ENCODE measurements at regions not wholly inside any gene's neighbourhood (a gene's known extent, or its start where the extent isn't known, plus 50 kb on each side); places are given as distances from the start of the nearest gene placed in this dataset.
"Not testable (repeated sequence)": the region's sequence is repeated elsewhere in the genome, so short reads cannot be mapped to it uniquely, and the experiment has no call there.

GRCh38 chr7:135872861-135873260, 104.3 kb downstream of the MTPN start:
- DNase-seq (ENCODE audit: low spot score), result not testable (repeated sequence)

DNA sequence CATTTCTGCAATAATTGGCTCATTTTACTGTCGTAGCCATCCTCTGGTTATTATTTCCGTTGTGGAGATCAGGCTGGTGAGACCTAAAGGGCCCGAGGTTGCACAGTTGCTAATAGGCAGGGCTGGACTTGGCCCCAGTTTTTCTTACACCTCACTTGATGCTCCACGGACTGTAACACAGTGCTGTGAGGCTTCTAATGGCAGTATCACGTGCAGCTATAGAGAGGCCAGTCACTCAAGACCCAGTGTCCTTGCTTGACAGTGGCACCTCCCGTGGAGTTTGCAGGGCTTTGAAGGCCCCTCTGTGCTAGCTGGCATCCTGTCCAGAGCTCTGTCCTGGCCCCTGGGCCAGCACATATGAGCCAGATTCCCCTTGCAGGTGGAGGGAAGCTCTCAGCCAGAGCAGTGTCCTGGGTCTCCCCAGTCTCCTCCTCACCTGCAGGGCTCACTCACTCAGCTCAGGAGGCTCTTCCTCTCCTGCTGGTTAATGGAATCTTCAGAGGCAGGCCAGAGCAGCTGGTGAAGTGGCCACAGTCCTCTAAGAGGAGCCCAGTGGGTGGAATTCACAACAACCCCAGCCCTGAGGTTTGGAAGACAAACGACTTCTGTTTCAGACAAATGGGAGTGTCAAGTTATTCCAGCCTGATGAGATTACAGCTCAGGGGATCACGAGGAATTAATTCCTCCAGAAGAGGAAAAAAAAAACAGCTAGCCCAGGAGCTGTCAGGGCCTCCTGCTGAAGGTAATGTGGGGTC, 114.2 kb upstream of the FAM180A start:
- no peak for DNase-seq (ENCODE audit: low spot score)

DNA sequence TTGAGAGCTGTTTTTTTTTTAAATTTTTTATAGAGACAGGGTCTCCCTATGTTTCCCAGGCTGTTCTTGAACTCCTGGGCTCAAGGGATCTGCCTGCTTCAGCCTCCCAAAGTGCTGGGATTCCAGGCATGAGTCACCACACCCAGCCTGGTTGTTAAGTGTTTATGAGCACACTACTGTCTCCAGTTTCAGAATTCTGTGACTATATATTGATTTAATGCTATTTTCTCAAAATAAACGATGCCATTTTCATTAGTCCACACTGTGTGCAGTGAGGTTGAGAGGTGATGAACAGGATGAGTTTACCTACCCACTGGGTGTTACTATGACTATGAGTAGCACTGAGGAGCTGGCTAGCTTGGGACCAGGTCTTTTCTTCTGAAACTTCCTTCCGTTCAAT, 110.9 kb upstream of the FAM180A start:
- no peak for DNase-seq (ENCODE audit: low spot score)

- no peak for DNase-seq (ENCODE audit: low spot score)
Observed at GRCh38 chr7:135858851-135859250, 110.2 kb upstream of the FAM180A start.

DNA sequence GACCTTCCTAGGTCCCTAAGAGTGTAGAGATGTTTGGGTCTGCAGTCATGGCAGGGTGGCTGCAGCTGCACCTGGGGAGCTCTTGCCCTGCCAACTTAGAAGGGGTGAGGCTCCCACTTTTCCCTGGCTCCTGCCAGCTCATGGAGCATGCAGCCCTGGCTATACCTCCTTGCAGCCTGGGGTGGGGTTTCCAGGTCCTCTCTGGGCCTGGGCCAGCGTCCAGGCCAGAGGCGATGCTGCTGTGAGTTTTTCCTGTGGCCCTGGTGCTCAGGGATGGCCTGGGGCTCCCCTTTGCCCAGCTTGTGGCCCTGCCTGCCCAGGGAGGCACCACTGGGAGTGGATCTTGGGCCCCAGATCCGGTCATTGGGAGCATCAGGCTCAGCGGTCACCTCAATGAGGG, 109.8 kb upstream of the FAM180A start:
- no peak for DNase-seq (ENCODE audit: low spot score)

- no peak for DNase-seq (ENCODE audit: low spot score)
Observed at GRCh38 chr7:135857519-135858274, 109.1 kb upstream of the FAM180A start.

DNA sequence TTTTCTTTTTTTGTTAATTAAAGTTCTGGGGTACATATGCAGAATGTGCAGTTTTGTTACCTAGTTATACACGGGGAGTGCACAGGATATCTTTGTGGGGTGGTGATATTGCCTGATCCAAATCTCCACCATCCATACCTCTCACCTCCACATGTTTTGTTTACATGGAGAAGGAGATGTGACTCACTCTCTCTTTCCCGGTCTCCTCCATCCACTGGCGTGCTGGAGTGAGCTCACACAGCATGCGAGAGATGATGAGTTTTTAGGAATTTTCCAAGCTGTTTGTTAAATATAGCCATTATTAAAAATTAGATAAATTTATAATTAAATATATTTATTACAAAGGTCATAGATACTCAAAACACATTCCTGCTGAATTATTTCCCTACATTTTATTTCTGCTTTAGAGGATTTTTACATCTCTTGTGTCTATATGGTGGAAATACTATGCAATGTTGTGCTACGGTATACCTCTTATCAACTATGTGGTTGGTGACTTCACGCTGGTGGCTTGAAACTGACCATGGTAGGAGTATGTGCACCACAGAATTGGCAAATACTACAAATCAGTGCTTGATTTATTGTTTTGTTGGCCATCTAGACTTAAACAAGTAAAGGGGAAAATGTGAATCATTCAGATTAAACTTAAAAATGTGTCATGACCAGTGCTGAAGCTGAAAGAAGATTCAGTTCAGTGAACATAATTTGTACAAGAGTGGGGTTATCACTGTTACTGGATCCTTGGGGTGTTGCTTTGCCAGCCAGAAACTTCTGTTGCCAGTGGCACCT, 107.9 kb upstream of the FAM180A start:
- no peak for DNase-seq (ENCODE audit: low spot score)

GRCh38 chr7:135855846-135856245, 107.2 kb upstream of the FAM180A start:
- DNase-seq (ENCODE audit: low spot score), result no peak

DNA sequence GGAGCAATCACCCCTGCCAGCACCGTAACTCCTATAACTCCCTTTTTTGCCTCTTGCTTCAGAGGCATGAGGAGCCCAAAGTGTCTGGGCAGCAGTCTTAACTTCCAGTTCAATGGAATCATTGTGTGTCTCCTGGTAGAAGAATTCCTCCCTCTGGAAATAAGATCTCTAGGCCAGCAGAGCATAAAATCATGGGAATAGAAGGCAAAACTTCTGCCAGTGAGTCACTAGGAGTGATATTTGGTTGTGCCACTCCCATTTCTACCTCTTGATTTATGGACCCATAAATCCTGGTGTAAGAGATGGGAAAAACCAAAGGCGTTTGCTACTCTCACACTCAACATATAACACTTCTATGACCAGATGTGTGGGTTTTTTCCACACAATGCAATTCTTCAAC, 104.9 kb upstream of the FAM180A start:
- DNase-seq (ENCODE audit: low spot score), result no peak

DNA sequence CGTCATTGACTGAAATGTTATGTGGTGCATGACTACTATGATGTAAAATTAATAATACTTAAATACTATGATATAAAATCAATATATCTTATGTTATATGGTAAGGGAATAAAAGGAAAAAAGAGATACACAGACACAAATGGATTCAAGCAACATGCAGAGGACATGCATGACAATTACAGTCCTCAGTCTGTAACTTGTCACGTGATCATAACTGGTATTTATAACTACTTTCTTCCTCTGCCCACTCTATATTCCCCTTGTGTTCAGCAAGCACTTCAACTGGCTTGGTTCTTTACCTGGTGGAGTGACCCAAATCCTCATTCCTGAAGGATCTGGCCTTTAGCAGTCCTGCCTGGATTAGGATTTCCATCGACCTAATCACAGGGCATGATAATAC, 104.4 kb upstream of the FAM180A start:
- no peak for DNase-seq (ENCODE audit: low spot score)

DNA sequence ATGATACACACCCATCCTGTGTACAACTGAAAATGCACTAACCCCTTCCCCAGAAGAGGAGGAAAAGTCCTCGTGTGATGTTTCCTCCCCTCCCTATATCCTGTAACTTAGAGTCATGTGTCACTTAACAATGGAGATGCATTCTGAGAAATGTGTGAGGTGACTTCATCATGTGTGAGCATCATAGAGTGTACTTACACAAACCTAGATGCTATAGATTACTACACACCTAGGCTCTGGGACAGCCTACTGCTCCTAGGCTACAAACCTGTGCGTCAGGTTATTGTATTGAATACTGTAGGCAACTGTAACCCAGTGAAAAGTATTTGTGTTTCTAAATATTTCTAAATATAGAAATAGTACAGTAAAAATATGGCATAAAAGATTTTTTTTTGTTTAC, 98.6 kb upstream of the FAM180A start:
- no peak for DNase-seq (ENCODE audit: low spot score)

DNA sequence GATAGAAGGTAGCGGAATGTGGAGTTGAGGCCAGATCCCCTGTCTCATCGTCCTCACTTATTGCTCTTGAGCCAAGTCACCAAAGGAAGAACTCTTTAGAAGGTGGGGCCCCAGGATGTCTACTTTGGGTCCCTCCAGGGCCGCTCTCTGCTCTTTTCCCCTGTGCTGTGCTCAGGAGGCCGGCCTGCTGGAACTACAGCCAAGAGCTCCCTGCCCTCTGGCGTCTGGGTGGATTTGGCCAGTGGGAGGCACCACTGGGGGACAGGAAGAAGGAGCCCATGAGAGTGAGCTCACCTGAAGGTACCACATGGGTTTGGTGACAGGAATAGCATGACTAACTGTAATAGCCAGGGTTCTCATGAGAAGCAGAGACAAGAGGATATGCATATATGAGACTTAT, 97.7 kb upstream of the FAM180A start:
- DNase-seq (ENCODE audit: low spot score), result no peak

DNA sequence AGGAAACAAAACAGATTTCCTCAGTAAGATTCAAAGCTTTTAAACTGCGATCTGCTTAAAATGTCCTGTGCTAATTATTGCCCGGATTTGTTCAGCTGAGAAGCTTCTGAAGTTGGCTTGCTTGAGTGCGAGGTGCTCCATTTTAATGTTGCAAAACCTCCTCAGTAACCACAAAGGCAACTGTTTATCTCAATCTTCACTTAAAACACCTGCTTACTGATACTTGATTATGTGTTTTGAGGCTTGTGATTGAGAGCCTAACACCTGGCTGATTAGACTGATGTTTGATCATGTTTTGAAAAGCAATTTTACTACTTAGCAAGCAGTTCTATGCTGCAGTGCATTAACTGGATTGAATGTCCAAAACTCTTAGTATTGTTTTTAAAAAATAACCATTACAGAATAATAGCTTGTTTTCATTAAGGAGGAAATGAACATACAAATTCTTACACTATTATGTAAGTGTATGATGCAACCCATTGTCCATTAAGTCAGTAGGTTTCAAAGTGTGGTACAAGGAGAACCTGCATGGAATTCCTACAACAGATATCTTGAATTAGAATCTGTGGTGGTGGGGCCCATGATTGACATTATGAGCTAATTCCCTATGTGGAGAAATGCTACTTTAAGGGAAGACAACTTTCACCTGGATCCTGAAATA, 96.9 kb upstream of the FAM180A start:
- no peak for DNase-seq (ENCODE audit: low spot score)

- no peak for DNase-seq (ENCODE audit: low spot score)
Observed at GRCh38 chr7:135844903-135845302, 96.3 kb upstream of the FAM180A start.

- no peak for DNase-seq (ENCODE audit: low spot score)
Observed at GRCh38 chr7:135843214-135843613, 94.6 kb upstream of the FAM180A start.

GRCh38 chr7:135842446-135843179, 94.0 kb upstream of the FAM180A start:
- DNase-seq (ENCODE audit: low spot score), result no peak

- DNase-seq (ENCODE audit: low spot score), result no peak
Observed at GRCh38 chr7:135840591-135840990, 92.0 kb upstream of the FAM180A start.

DNA sequence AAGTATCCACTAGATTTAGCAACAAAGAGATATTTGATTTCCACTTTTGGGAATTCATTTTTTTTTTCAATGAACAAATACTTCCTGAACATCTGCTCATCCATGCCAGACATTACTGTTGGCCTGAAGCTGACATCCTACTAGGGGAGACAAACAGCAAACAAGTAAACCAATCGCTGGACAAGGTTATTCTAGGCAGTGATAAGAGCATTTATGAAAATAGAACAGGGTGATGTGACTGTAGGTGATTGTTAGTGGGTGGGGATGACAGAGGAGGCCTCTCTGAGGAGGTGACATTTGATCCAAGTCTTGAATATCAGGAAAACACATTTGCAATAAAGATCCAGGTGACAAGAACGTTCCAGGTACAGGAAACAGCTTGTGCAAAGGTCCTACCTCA, 89.1 kb upstream of the FAM180A start:
- no peak for DNase-seq (ENCODE audit: low spot score)

- DNase-seq (ENCODE audit: low spot score), result no peak
Observed at GRCh38 chr7:135834266-135834665, 85.7 kb upstream of the FAM180A start.

DNA sequence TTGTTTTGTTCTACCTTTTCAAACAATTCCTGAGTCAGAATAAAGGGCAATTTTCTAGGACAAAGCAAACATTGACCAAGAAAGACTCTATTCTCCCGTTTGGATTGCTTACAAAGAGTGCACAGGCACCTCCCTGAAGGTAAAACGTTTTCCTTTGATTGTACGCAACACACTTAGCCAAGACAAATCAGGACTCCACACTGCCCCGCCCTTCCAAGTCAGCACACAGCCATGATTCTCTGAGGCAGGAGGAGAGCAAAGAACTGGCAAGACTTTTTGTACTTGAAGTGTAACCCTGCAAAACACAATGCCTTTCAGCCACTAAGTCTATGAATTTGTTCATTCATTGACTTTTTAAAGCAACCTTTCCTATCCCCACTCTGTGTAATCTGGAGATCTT, 85.0 kb upstream of the FAM180A start:
- no peak for DNase-seq (ENCODE audit: low spot score)

GRCh38 chr7:135831455-135832195, 83.0 kb upstream of the FAM180A start:
- no peak for DNase-seq (ENCODE audit: low spot score)

Measured in hepatic stellate cell (primary cell).